RPMI7951 (cell line): ENCODE measurements at regions not wholly inside any gene's neighbourhood (a gene's known extent, or its start where the extent isn't known, plus 50 kb on each side); places are given as distances from the start of the nearest gene placed in this dataset.

Experiments
- DNase-seq: peaks from one replicate; pipeline ENCODE4 v3.0.0-alpha.2; 2012; ENCODE audit warnings: low read depth

GRCh38 chr7:97466999-97467740 lies 264.7 kb upstream of the TAC1 start:
- DNase-seq, result no peak

- no peak for DNase-seq
These were observed 263.4 kb upstream of the TAC1 start for GRCh38 chr7:97468493-97468892.

GRCh38 chr7:97470726-97471125 lies 261.2 kb upstream of the TAC1 start:
- no peak for DNase-seq

- DNase-seq, result no peak
These were observed 260.4 kb upstream of the TAC1 start for GRCh38 chr7:97471491-97471890.

- no peak for DNase-seq
These were observed 252.1 kb upstream of the TAC1 start for GRCh38 chr7:97479740-97480290.

- peak; percentile 59 for DNase-seq
These were observed 251.0 kb upstream of the TAC1 start for GRCh38 chr7:97480772-97481390.

GRCh38 chr7:97495487-97495886 lies 236.4 kb upstream of the TAC1 start:
- DNase-seq, result no peak

GRCh38 chr7:97499204-97499603 lies 232.7 kb upstream of the TAC1 start:
- DNase-seq, result peak; percentile 23

GRCh38 chr7:97503367-97504094 lies 228.4 kb upstream of the TAC1 start:
- DNase-seq, result no peak

GRCh38 chr7:97506728-97507127 lies 225.2 kb upstream of the TAC1 start:
- no peak for DNase-seq

GRCh38 chr7:97512441-97513207 lies 219.3 kb upstream of the TAC1 start:
- DNase-seq, result no peak

- DNase-seq, result no peak
These were observed 218.6 kb upstream of the TAC1 start for GRCh38 chr7:97513326-97513725.

GRCh38 chr7:97541188-97541587 lies 190.7 kb upstream of the TAC1 start:
- no peak for DNase-seq

- no peak for DNase-seq
These were observed 175.9 kb upstream of the TAC1 start for GRCh38 chr7:97555857-97556421.

GRCh38 chr7:97565665-97566064 lies 166.2 kb upstream of the TAC1 start:
- DNase-seq, result no peak

GRCh38 chr7:97573065-97573464 lies 158.8 kb upstream of the TAC1 start:
- DNase-seq, result no peak

GRCh38 chr7:97576043-97576442 lies 155.8 kb upstream of the TAC1 start:
- no peak for DNase-seq

GRCh38 chr7:97578225-97578624 lies 153.7 kb upstream of the TAC1 start:
- no peak for DNase-seq

- no peak for DNase-seq
These were observed 151.7 kb upstream of the TAC1 start for GRCh38 chr7:97580205-97580604.

GRCh38 chr7:97595439-97595838 lies 136.4 kb upstream of the TAC1 start:
- no peak for DNase-seq

- no peak for DNase-seq
These were observed 129.9 kb upstream of the TAC1 start for GRCh38 chr7:97601931-97602457.
